CD4-positive, alpha-beta T cell (primary cell): ENCODE measurements at regions not wholly inside any gene's neighbourhood (a gene's known extent, or its start where the extent isn't known, plus 50 kb on each side); places are given as distances from the start of the nearest gene placed in this dataset.

Experiments
- ATAC-seq: fragments of 200-7000 bp; cut with Tn5 transposase; one replicate; pipeline ENCODE4 v1.10.0; 2022; ENCODE audit warnings: mild to moderate bottlenecking; ENCODE audit not compliant: poor library complexity
- CTCF ChIA-PET: fragments of 350-600 bp; sonication (Branson Sonifier 250); formaldehyde crosslinking; loops from one replicate; lab custom pipeline; 2021; ENCODE audit warnings: antibody characterized with exemption, inconsistent platforms; lab: Charles Lee
- POLR2A ChIA-PET: fragments of 350-600 bp; sonication (Branson Sonifier 250); formaldehyde crosslinking; loops from one replicate; lab custom pipeline; 2021; ENCODE audit warnings: antibody characterized with exemption, inconsistent platforms; lab: Charles Lee
- DNase-seq, 14 experiments: peaks; one replicate each; pipeline ENCODE4 v3.0.0-alpha.2; 2013 to 2020; ENCODE audit warnings: mixed read lengths in 2 of 14
- H3K27ac ChIP-seq, 2 donors: one replicate each; pipeline versions ENCODE4 v1.5.1 to v1.7.0; 2013; ENCODE audit warnings: low read length in 2 of 2, low read depth in 1 of 2, mild to moderate bottlenecking in 1 of 2
- H3K27me3 ChIP-seq, 2 experiments: 1 replicate in 1 of 2; 2 replicates in 1 of 2; pipeline versions ENCODE4 v1.6.1 to v1.7.0; 2013; ENCODE audit warnings: low read length in 2 of 2, control low read depth in 1 of 2, mild to moderate bottlenecking in 1 of 2, moderate library complexity in 1 of 2; ENCODE audit not compliant: insufficient read depth in 2 of 2, control insufficient read depth in 1 of 2
- H3K36me3 ChIP-seq: one replicate; pipeline ENCODE4 v1.6.1; 2013; ENCODE audit warnings: low read length, control low read depth; ENCODE audit not compliant: insufficient read depth
- H3K4me1 ChIP-seq: one replicate; pipeline ENCODE4 v1.6.1; 2013; ENCODE audit warnings: low read length, control low read depth; ENCODE audit not compliant: insufficient read depth
- H3K4me3 ChIP-seq: one replicate; pipeline ENCODE4 v1.5.1; 2013; ENCODE audit warnings: mild to moderate bottlenecking, low read length, moderate library complexity
- H3K9me3 ChIP-seq, 2 experiments: 1 replicate in 1 of 2; 2 replicates in 1 of 2; pipeline versions ENCODE4 v1.6.1 to v1.7.0; 2013; ENCODE audit warnings: low read length in 2 of 2, mild to moderate bottlenecking in 2 of 2, control low read depth in 1 of 2, moderate library complexity in 1 of 2; ENCODE audit not compliant: control insufficient read depth in 1 of 2, insufficient read depth in 1 of 2
- H3K27ac Mint-ChIP-seq: one replicate; pipeline ENCODE4 v1.8.0; 2020; ENCODE audit warnings: mixed read lengths
- H3K27me3 Mint-ChIP-seq: one replicate; pipeline ENCODE4 v1.8.0; 2021; ENCODE audit warnings: mixed read lengths
- H3K36me3 Mint-ChIP-seq: one replicate; pipeline ENCODE4 v1.8.0; 2021; ENCODE audit warnings: low read depth, mixed read lengths
- H3K4me1 Mint-ChIP-seq: one replicate; pipeline ENCODE4 v1.8.0; 2021; ENCODE audit warnings: low read depth, mixed read lengths
- H3K4me3 Mint-ChIP-seq: one replicate; pipeline ENCODE4 v1.8.0; 2020; ENCODE audit warnings: mild to moderate bottlenecking, mixed read lengths
- H3K9me3 Mint-ChIP-seq: one replicate; pipeline ENCODE4 v1.8.0; 2020; ENCODE audit warnings: mixed read lengths
- intact Hi-C, 2 experiments: fragments of 100-400 bp; cut with DNase I in 1 of 2; cut with micrococcal nuclease in 1 of 2; formaldehyde crosslinking; loops; one replicate each; pipeline versions ENCODE4 v1.15.1 to v1.9.0; 2023 to 2025; cut with DNase I, micrococcal nuclease
- TF ChIP-seq, protein P1 (sequence below): fragments of 200-600 bp; IDR thresholded peaks from one replicate; pipeline ENCODE4 v1.8.0; 2022; ENCODE audit warnings: antibody characterized with exemption, mild to moderate bottlenecking

DNA sequence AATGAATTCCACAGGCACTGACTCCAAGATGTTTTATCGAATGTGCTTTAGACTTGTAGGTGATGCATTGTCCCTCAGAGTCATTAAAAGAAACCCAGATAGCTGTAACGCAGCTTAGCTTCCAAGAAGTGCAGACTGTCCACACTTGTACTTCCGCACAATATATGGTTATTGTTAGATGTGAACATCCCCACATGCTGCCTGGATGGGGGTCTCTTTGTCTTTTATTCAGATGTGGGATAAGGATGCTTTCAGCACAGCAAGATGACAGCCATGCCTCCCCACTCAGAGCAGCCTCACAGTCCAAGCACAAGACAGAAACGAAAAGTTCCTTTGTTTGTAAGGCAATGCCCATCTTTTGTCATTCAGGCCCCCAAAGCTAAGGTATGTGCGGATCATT lies 416.6 kb downstream of the HRH4 start:
- POLR2A ChIA-PET = no interaction called here

DNA sequence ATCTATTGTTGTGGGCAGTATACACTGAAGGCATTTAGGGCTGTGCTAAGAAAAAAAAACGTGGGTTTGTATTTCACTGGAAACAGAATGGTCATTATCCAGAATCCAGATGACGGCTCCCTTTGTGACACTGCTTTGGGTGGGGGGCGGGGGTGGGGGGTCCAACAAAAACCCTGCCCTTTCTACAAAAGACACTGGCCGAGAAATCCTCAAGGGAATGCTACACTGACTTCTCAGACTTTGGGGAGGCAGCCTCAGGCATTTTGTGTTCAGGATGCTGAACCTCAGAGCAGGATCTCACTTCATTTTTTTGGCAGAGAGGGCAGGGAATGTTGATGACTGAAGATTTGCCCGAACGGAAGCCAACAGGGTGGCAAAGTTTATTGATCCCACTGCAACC lies 417.1 kb downstream of the HRH4 start:
- H3K27me3 Mint-ChIP-seq = no peaks in the 10 kb centered on the region
- Histone ChIP-seq H3K4me1 (no peaks in the 10 kb centered on the region), H3K4me3 (no peak overlapping the region), H3K27ac (no peak overlapping the region), H3K36me3 (no peaks in the 10 kb centered on the region), H3K9me3 (no peaks in the 10 kb centered on the region), H3K27me3 (no peaks in the 10 kb centered on the region)
- POLR2A ChIA-PET = no interaction called here
- no peaks in the 10 kb centered on the region for H3K4me1 Mint-ChIP-seq
- TF ChIP-seq, protein P1, sequence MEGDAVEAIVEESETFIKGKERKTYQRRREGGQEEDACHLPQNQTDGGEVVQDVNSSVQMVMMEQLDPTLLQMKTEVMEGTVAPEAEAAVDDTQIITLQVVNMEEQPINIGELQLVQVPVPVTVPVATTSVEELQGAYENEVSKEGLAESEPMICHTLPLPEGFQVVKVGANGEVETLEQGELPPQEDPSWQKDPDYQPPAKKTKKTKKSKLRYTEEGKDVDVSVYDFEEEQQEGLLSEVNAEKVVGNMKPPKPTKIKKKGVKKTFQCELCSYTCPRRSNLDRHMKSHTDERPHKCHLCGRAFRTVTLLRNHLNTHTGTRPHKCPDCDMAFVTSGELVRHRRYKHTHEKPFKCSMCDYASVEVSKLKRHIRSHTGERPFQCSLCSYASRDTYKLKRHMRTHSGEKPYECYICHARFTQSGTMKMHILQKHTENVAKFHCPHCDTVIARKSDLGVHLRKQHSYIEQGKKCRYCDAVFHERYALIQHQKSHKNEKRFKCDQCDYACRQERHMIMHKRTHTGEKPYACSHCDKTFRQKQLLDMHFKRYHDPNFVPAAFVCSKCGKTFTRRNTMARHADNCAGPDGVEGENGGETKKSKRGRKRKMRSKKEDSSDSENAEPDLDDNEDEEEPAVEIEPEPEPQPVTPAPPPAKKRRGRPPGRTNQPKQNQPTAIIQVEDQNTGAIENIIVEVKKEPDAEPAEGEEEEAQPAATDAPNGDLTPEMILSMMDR = no peak
- no peak overlapping the region for H3K27ac Mint-ChIP-seq
- H3K4me3 Mint-ChIP-seq = no peak overlapping the region
- intact Hi-C loops = no loop called here
- ATAC-seq = no peak
- CTCF ChIA-PET = no interaction called here
- H3K9me3 Mint-ChIP-seq = peaks cover 4% of the 10 kb centered on the region
- DNase-seq = no peak
- no peaks in the 10 kb centered on the region for H3K36me3 Mint-ChIP-seq

More for the DNA sequence above, 416.6 kb downstream of the HRH4 start:
- Mint-ChIP-seq H3K9me3 (peaks cover 4% of the 10 kb centered on the region), H3K27me3 (no peaks in the 10 kb centered on the region), H3K4me3 (no peak overlapping the region), H3K27ac (no peak overlapping the region), H3K4me1 (no peaks in the 10 kb centered on the region), H3K36me3 (no peaks in the 10 kb centered on the region)
- H3K36me3 ChIP-seq = no peaks in the 10 kb centered on the region
- no peak overlapping the region for H3K27ac ChIP-seq
- DNase-seq (no peak), ATAC-seq (no peak)
- CTCF ChIA-PET = no interaction called here
- intact Hi-C loops = no loop called here
- TF ChIP-seq, protein P1 = no peak
- no peak overlapping the region for H3K4me3 ChIP-seq
- no peaks in the 10 kb centered on the region for H3K9me3 ChIP-seq
- H3K4me1 ChIP-seq = no peaks in the 10 kb centered on the region
- H3K27me3 ChIP-seq = no peaks in the 10 kb centered on the region

DNA sequence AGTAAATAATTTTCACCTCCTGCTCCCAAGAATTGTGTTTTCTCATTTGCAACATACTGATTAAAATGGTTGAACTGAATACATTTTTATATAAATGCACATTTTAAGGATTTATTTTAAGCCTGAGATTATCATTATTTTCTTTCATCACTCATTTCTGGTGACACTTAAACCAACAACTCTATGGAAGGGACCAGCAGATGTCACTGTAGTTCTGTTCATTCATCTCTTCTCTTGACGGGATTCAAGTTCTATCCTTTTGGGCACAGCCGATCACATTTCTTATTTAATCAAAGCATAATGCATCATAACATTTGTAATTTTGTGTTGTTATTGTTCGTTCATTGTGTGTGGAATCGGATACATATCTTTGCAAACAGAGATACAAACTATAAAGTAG lies 417.9 kb downstream of the HRH4 start:
- Histone ChIP-seq H3K4me1 (no peaks in the 10 kb centered on the region), H3K36me3 (no peaks in the 10 kb centered on the region), H3K4me3 (no peak overlapping the region), H3K27me3 (no peaks in the 10 kb centered on the region), H3K27ac (no peak overlapping the region), H3K9me3 (no peaks in the 10 kb centered on the region)
- TF ChIP-seq, protein P1 = no peak
- CTCF ChIA-PET = no interaction called here
- Mint-ChIP-seq H3K36me3 (no peaks in the 10 kb centered on the region), H3K4me1 (no peaks in the 10 kb centered on the region), H3K27ac (no peak overlapping the region), H3K27me3 (no peaks in the 10 kb centered on the region), H3K4me3 (no peak overlapping the region), H3K9me3 (peaks cover 4% of the 10 kb centered on the region)
- POLR2A ChIA-PET = no interaction called here
- intact Hi-C loops = no loop called here
- ATAC-seq = no peak
- no peak for DNase-seq
